HepG2 (cell line): ENCODE measurements at regions not wholly inside any gene's neighbourhood (a gene's known extent, or its start where the extent isn't known, plus 50 kb on each side); places are given as distances from the start of the nearest gene placed in this dataset.

Experiments
- ATAC-seq: fragments of 200-7000 bp; cut with Tn5 transposase; 3 replicates; pipeline ENCODE4 v1.9.1; 2020; ENCODE audit warnings: mild to moderate bottlenecking, moderate library complexity
- BruUV-seq: library from RNA; stranded (reverse); fragments of 400-500 nt; replicated peaks from 2 replicates; lab custom pipeline; 2021; lab: Mats Ljungman, UMichigan
- CTCF ChIA-PET: fragments of 300-600 bp; formaldehyde crosslinking; extraction: SDS; loops from one replicate; lab custom pipeline; 2021; ENCODE audit warnings: low total read pairs, inconsistent platforms, low intra/inter-chr PET ratio; lab: Yijun Ruan, JAX
- POLR2A ChIA-PET: fragments of 350-600 bp; sonication (Branson Sonifier 250); formaldehyde crosslinking; loops from one replicate; lab custom pipeline; 2020; ENCODE audit warnings: antibody characterized with exemption, inconsistent platforms; lab: Yijun Ruan, JAX
- DNase-seq: peaks from one replicate; pipeline ENCODE4 v3.0.0-alpha.2; 2015; ENCODE audit warnings: low spot score
- FAIRE-seq: peaks from 3 replicates; lab custom pipeline; 2011; peaks lifted over from hg19 to GRCh38; lab: Jason Lieb, UNC
- H2AFZ ChIP-seq: one replicate; pipeline ENCODE4 v1.6.1; 2011; ENCODE audit warnings: low read length, inconsistent platforms
- H3K27ac ChIP-seq: fragments of 300-600 bp; 3 replicates; pipeline ENCODE4 v1.8.0; 2011; ENCODE audit warnings: mixed run types, mild to moderate bottlenecking, mixed read lengths, low read length, inconsistent platforms; ENCODE audit not compliant: insufficient read depth; ENCODE audit errors: extremely low read length
- H3K27me3 ChIP-seq, 2 experiments: fragments of 200-600 bp in 1 of 2; 2 replicates in 1 of 2; 3 replicates in 1 of 2; pipeline versions ENCODE4 v1.6.0 to v1.8.0; 2011; ENCODE audit warnings: low read length in 2 of 2, mild to moderate bottlenecking in 2 of 2, moderate library complexity in 2 of 2, inconsistent platforms in 1 of 2; ENCODE audit not compliant: insufficient read depth in 2 of 2, control insufficient read depth in 1 of 2
- H3K36me3 ChIP-seq, 2 experiments: fragments of 200-600 bp in 1 of 2; replicated peaks in 1 of 2; 2 replicates in 1 of 2; 3 replicates in 1 of 2; pipeline versions ENCODE4 v1.5.1 to v1.8.0; 2011; ENCODE audit warnings: low read length in 2 of 2, inconsistent platforms in 1 of 2; ENCODE audit not compliant: insufficient read depth in 2 of 2, control insufficient read depth in 1 of 2
- H3K4me1 ChIP-seq: 2 replicates; pipeline ENCODE4 v1.5.1; 2012; ENCODE audit warnings: low read length, inconsistent platforms; ENCODE audit not compliant: insufficient read depth
- H3K4me2 ChIP-seq: 2 replicates; pipeline ENCODE4 v1.6.0; 2011; ENCODE audit warnings: low read depth, low read length, inconsistent platforms
- H3K4me3 ChIP-seq, 3 experiments: fragments of 200-600 bp in 1 of 3; sonication (generic), shearing (Covaris generic) in 1 of 3; replicated peaks in 1 of 3; 2 replicates each; pipeline ENCODE4 v1.5.1; 2011 to 2016; ENCODE audit warnings: low read length in 3 of 3, inconsistent platforms in 2 of 3, low read depth in 2 of 3, mild to moderate bottlenecking in 2 of 3, control low read depth in 1 of 3, mixed read lengths in 1 of 3; ENCODE audit not compliant: insufficient read depth in 1 of 3
- H3K79me2 ChIP-seq: one replicate; pipeline ENCODE4 v1.6.1; 2011; ENCODE audit warnings: low read length, inconsistent platforms; ENCODE audit not compliant: insufficient read depth
- H3K9ac ChIP-seq: 2 replicates; pipeline ENCODE4 v1.6.0; 2011; ENCODE audit warnings: mild to moderate bottlenecking, low read depth, low read length, inconsistent platforms; ENCODE audit not compliant: insufficient read depth
- H3K9me3 ChIP-seq: 2 replicates; pipeline ENCODE4 v1.5.1; 2012; ENCODE audit warnings: mild to moderate bottlenecking, low read length
- H4K20me1 ChIP-seq: 2 replicates; pipeline ENCODE4 v1.6.0; 2011; ENCODE audit warnings: inconsistent platforms, mild to moderate bottlenecking, low read length, moderate library complexity; ENCODE audit not compliant: insufficient read depth
- FOXA1 ChIP-seq, 2 experiments: fragments of 450-650 bp in 1 of 2; sonication (generic) in 1 of 2; formaldehyde crosslinking in 1 of 2; IDR thresholded peaks; 2 replicates each; pipeline versions ENCODE4 v1.4.0 to v1.6.1; 2016 to 2020; ENCODE audit warnings: missing genetic modification reagents in 1 of 2
- HNF4A ChIP-seq: sonication (generic); formaldehyde crosslinking; IDR thresholded peaks from 2 replicates; pipeline ENCODE4 v1.4.0; 2020; ENCODE audit warnings: missing genetic modification reagents
- MAFK ChIP-seq, 2 experiments: IDR thresholded peaks in 1 of 2; conservative IDR thresholded peaks in 1 of 2; 2 replicates each; pipeline ENCODE4 v1.6.1; 2011; ENCODE audit warnings: improper control_type of control experiment in 2 of 2, low read length in 2 of 2
- ZNF281 ChIP-seq: sonication (generic); formaldehyde crosslinking; IDR thresholded peaks from 2 replicates; pipeline ENCODE4 v1.4.0; 2020; ENCODE audit warnings: missing genetic modification reagents, borderline replicate concordance
- WGBS: methylation state at CpG from one replicate; pipeline ENCODE4 v1.1.6; 2017; ENCODE audit warnings: low lambda C conversion rate; 5-methylcytosine and 5-hydroxymethylcytosine counted together
- in situ Hi-C: cut with HindIII; loops from 2 replicates; pipeline ENCODE4 v1.10.0; 2017; ENCODE audit warnings: low pct_unique_long_range_greater_than_20kb; ENCODE audit not compliant: extremely low pct_ligation_motif_present
- intact Hi-C: fragments of 100-400 bp; cut with micrococcal nuclease; formaldehyde crosslinking; loops from one replicate; pipeline ENCODE4 v1.10.0; 2022; ENCODE audit not compliant: unreplicated experiment

GRCh38 chrY:15343522-15343921 lies 819.2 kb downstream of the NLGN4Y start:
- Histone ChIP-seq H3K4me3 (no peak overlapping the region), H3K4me1 (peaks cover 10% of the 10 kb centered on the region; the same call in 1 of the 2 replicates)
- peak; percentile 28; the same call in 2 of the 3 replicates for ATAC-seq
- WGBS: no CpG with 5 or more reads among the region's 4 CpGs
- no peak for TF ChIP-seq FOXA1 (IDR thresholded peaks at IDR 0.05)
- 0 out of 2 replicates have a peak, but pooled peaks have one; percentile 13 for TF ChIP-seq FOXA1 (CRISPR knock-in tag; IDR thresholded peaks at IDR 0.05)
- peak; percentile 89; the same call in 1 of the 2 replicates for TF ChIP-seq ZNF281 (CRISPR knock-in tag)
- TF ChIP-seq MAFK (conservative IDR thresholded peaks at IDR 0.05 in 1 of 2, IDR thresholded peaks at IDR 0.05 in 1 of 2; ENCODE audit: low read length in 2 of 2): no peak
- peak; percentile 22; the same call in 1 of the 2 replicates for TF ChIP-seq HNF4A (CRISPR knock-in tag)
- TF ChIP-seq, all 625 proteins: peak for 3
- intact Hi-C loops: no loop called here
- H3K79me2 ChIP-seq: no peaks in the 10 kb centered on the region
- CTCF ChIA-PET: no interaction called here
- no peaks in the 10 kb centered on the region for H3K27me3 ChIP-seq
- no peak for FAIRE-seq
- no TSS peak for BruUV-seq
- in situ Hi-C loops: no loop called here
- H3K9ac ChIP-seq: no peak overlapping the region
- peak overlapping the region; percentile 23; the same call in 1 of the 2 replicates for H3K4me2 ChIP-seq
- no peaks in the 10 kb centered on the region for H3K9me3 ChIP-seq
- DNase-seq: peak; percentile 4
- H2AFZ ChIP-seq: no peak overlapping the region
- H3K27ac ChIP-seq: no peak overlapping the region
- POLR2A ChIA-PET: no interaction called here
- H3K36me3 ChIP-seq: no peaks in the 10 kb centered on the region
- H4K20me1 ChIP-seq: no peaks in the 10 kb centered on the region
